HL-60 (cell line): ENCODE measurements at regions not wholly inside any gene's neighbourhood (a gene's known extent, or its start where the extent isn't known, plus 50 kb on each side); places are given as distances from the start of the nearest gene placed in this dataset.

Experiments used
- CTCF ChIP-seq: IDR thresholded peaks from one replicate; pipeline ENCODE4 v1.5.1; 2011; ENCODE audit warnings: low read length, control low read depth, inconsistent platforms; ENCODE audit not compliant: insufficient read depth
- GABPA ChIP-seq: IDR thresholded peaks from 2 replicates; pipeline ENCODE4 v1.6.1; 2012; ENCODE audit warnings: low read depth

GRCh38 chr20:52682237-52682636 is 289.9 kb upstream of the TSHZ2 start:
- TF ChIP-seq CTCF (no peak), GABPA (no peak)
